NOMO-1 treated with dmso at 0.1 percent for 144 hours (cell line): ENCODE measurements at regions not wholly inside any gene's neighbourhood (a gene's known extent, or its start where the extent isn't known, plus 50 kb on each side); places are given as distances from the start of the nearest gene placed in this dataset.
"Not testable (repeated sequence)": the region's sequence is repeated elsewhere in the genome, so short reads cannot be mapped to it uniquely, and the experiment has no call there.

Experiments used
- DNase-seq: peaks from one replicate; lab custom pipeline; 2025; ENCODE audit not compliant: unreplicated experiment; lab: John Stamatoyannopoulos, UW

DNA sequence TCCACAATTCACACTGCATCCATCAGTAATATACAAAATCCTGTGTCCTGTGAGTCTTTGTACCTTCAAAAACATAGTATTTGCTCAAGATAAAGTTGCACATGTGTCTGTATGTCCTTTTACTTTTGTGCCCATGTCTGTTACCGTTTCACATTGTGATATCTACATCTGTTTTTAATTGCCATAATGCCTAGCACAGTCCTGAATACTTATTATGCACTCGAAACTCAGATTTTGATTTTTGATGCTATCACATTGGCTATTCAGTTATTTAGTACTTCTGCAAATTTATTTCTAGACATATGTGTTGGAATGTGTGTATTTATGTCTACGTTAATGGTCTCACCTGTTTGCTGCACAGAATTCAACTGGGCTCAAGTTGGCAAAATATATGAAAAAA lies 452.8 kb upstream of the ZEB2 start:
- no peak for DNase-seq

DNA sequence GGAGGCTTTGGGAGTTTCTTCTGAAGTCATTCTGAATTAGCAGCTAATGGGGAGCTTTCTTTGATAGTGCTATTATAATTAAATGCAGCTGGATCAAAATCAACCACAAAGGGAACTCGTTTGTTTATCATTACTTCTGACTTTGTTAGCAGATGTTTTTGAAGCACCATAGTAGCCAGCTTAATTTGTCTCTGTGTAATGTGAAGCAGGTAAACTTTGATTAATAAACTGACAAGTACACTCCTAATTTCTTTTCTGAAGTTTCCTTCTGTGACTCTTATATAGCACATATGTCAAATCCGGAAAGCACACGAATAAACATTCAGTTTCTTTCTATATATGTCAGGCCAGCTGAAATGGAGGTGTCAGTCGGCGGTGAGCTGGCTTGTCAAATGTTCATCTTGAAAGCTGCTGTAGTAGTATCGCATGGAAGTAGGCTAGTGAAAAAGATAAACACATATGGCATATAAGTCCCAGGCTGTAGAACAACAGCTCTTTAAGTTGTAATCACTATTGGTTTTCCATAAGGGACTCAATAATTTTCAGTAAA lies 451.9 kb upstream of the ZEB2 start:
- no peak for DNase-seq

- not testable (repeated sequence) for DNase-seq
Observed at GRCh38 chr2:144970410-144970809, 450.5 kb upstream of the ZEB2 start.

DNA sequence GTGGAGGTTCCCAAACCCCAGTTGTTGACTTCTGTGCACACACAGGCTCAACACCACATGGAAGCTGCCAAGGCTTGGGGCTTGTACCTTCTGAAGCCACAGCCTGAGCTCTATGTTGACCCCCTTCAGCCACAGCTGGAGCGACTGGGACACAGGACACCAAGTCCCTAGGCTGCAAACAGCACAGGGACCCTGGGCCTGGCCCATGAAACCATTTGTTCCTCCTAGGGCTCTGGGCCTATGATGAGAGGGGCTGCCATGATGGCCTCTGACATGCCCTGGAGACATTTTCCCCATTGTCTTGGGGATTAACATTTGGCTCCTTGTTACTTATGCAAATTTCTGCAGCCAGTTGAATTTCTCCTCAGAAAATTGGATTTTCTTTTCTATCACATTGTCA lies 449.6 kb upstream of the ZEB2 start:
- not testable (repeated sequence) for DNase-seq

DNA sequence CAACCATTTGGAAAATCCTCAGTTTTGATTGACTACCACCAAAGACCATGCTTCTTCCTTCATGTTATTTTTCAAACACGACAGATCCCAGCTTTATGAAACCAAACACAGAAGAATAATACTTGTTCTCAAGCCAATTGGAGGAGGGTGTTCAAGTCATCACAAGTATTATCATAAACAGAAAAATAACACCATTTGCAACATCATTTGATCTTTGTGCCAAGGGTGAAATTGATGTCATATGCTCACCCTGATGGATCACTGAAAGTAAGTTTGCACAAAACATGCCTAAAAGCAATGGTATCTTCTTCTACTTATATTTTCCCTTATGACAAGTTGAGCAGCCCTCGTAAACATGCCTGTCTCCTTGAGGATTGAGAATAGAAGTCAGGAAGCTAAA lies 448.0 kb upstream of the ZEB2 start:
- no peak for DNase-seq

- no peak for DNase-seq
Observed at GRCh38 chr2:144965172-144965571, 445.3 kb upstream of the ZEB2 start.

DNA sequence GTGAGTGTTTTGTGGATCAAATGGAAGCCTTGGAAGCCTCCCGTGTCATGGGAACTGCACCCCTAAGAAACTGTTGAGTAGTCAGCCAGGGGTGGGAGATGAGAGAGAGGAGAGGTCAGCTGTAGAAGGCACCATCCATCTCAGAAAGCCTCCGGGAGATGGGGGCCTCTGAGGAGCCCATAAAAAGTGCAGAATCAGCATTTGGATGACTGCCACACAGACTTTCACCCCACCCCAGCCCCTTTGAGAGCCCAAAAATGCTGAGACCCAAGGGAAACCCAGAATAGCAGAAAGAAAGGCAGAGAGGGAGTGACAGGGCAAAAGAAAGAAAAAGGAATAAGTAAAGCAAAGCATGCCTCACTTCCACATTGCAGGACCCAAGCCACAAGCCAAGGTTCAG lies 443.1 kb upstream of the ZEB2 start:
- DNase-seq, result no peak

DNA sequence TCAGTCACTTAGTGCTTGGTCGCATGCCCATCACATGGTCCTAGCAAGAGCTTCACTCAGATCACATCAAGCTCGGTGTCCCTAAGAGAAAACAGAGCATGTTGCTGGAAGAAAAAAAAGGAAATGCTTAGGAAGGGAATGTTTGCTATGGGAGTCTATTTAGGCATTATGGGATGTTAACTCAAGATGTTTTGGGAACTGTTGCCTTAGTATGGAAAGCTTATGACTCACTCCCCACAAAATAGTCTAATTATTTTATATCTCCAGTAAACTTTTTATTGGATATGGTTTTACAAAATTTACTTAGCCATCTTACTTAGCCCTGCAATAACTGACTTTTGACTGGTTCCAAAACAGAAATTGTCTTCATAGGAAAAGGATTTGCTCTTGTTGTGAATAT lies 439.5 kb upstream of the ZEB2 start:
- no peak for DNase-seq

- DNase-seq, result no peak
Observed at GRCh38 chr2:144950899-144951560, 431.1 kb upstream of the ZEB2 start.

- DNase-seq, result no peak
Observed at GRCh38 chr2:144948205-144948855, 428.4 kb upstream of the ZEB2 start.

DNA sequence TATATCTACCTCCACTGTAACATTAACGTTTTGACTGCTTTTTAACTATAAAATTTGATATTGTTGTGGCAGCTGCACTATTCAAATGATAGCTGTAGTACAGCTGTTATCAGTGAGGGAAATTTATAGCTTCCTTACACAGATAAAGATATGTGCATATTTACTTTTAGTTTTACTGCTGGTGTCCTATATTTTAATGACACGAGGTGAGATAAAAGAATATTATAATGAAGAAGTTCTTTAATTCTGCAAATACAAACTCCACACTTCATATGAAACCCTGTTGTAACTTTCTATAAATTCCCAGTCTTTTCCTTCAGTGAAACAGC lies 427.8 kb upstream of the ZEB2 start:
- DNase-seq, result no peak

DNA sequence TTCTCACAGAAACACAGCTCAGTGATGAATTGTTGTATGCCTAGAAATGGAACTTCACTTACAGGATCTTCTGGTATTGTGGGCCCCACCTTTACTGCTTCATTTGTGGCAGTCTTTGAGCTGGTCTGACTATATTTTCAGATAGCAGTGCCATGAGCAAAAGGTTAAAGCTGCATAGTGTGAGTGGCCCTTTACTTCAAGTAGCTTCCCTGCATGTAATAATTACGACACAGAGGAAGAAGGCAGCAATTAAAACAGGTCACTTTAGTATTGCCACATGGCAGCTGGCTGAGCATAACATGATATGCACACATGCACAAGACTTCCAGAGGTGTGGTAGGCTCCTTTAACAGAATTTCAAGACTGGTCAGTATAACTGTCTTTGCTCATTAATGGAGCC lies 426.3 kb upstream of the ZEB2 start:
- DNase-seq, result peak; percentile 58

DNA sequence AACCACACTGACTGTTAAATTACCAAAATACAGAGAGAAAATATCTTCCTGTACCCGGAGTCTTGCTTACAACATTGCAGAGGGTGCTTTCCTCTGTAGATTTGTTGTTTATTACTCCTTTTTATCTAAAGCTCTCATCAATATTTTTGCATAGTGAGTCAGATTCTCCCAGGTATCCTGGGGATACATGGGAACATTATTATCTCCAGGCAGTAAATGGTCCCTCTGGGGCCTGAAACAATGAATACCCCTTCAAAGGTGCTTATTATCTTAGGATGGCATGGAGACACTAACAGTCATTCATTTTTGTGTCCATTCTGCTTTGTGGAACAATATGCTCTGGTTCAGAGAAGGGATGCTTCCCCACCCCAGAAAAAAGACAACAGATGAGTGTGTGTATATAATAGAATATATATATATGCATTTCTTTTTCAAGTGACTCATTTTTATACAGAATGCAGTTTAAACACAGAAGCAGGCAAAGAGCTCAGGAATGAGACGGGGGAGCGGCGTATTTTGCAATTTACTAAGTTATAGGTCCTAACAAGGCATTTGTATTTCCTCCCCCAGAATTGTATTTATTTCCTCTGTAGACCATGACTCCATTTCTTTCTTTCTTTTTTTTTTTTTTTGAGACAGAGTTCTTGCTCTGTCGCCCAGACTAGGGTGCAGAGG lies 424.8 kb upstream of the ZEB2 start:
- no peak for DNase-seq

DNA sequence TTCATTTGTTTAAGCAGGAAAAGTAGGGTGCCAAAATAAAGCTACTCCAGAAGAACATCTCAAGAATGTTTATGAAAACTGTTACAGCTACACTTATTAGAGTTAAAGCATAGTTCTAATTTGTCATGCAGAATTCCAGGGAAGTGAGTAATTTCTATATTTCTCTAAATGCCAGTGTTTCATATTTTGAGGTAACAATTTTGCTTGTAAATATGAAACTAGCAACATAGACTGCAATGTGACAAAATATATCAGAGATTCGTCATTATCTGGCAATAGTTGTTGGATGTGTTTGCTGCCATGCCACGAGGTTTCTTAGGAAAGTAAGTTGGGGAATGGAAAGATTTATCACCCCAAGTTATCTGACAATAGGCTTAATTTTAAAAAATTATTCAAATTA lies 424.1 kb upstream of the ZEB2 start:
- DNase-seq, result no peak

DNA sequence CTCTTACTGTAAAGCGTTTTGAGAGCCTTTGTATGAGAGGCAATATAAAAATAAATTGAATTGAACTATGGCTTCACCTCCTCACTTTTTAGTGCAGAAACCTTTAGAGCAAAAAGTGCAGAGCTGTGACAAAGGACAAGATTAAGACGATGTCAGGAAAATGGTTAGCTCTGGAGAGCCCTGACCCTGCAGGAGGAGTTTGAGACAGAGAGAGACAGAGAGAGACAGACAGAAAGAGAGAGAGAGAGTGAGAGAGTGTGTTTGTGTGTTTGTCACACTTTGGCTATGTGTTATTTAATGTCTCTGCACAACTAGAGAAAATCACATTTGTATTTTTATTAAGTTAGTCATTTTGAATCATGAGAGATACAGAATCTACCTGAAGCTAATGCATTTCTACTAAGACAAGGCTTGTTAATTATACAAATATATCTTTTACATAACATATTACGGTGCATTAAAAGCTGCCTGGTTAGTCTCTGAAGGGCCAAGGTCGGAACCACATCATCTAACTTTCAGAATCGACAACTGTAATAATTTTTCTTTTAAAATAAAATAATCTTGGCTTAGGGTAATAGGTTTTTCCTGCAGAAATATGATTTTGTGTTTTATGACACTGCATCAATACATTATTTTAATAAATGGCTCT lies 423.5 kb upstream of the ZEB2 start:
- no peak for DNase-seq

DNA sequence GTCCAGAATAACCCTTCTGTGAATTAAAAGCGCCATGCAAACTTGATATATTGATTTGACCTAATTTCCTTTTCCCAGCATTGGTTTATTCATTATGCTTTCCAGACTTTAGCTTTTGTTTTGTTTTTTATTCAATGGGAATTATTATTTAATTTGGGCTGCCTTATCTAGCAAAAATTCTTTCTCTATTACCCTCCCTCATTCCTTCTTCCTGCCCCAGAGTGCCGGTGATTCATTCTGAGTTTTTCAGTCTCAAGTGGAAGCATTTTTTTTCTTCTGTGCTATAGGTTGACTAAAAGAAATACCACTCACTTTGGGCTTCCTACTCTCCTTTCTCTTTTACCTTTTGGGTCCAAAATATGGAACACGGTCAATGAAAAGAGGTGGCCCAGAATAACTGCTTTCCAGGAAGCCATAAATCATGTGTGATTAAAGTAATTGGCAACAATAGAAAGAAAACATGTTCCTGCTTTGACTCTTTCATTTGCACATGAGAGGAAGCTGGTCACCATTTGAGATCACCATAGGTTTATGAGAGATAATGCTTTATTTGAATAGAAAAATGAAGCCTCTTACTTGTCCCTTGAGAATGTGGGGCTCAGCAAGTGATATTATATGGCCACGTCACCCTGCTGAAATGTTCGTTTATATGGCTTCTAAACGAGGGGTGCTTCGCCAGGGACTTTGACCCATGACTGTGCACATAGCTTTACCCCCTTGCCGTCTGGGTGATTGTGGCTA lies 422.8 kb upstream of the ZEB2 start:
- DNase-seq, result no peak

DNA sequence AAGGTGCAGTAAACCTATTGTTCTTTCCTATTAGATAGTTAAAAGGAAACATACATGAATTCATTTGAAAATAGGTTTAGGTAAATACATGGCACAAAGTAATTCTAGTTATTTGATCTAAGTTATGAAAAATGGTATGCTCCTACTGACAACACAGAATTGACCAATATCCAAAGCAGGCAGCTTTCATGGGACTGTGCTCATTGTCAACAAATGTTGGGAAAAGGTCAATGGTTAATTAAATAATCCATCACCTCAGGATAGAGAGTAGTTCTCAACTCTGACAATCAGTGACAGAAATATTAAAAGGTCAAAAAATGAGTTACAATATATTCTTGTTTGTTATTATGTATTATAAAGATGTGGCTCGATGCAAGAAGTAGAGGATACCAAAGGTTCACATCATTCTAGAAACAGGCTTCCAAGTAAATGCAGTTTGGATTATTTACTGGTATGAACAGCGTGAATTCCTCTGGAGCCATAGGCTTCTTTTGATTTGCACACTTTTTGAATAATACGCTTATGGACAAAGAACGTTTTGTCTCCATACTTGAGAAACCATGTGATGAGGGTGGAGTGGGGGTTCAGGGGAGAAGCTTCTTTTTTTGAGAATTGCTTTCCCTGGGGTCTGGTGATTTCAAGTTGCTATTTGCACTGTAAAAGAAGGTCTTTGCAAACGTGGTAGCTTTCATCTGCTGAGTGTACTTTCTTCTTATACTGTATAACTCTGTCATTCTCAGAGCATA lies 422.0 kb upstream of the ZEB2 start:
- DNase-seq, result no peak

DNA sequence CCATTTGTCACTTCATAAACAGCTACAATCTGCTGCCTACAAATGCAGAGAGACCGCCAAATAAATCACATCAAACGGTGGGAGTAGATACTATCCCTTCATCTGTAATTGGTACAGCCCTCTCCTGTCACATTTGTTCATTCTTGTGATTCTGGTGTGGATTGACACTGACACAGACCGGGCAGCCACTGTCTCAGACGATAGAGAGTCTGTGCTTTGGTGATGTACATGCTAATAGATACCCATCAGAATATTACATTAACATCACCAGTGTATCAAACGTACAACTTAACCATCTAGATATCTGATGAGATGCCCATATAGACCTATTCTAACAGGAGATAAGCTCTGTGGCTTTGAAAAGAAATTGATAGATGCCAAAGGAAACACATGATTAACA lies 419.7 kb upstream of the ZEB2 start:
- no peak for DNase-seq

- no peak for DNase-seq
Observed at GRCh38 chr2:144937910-144938709, 418.2 kb upstream of the ZEB2 start.

- DNase-seq, result no peak
Observed at GRCh38 chr2:144937066-144937465, 417.1 kb upstream of the ZEB2 start.
